Cardiac muscle cell (in vitro differentiated cells and primary cell): ENCODE measurements at regions not wholly inside any gene's neighbourhood (a gene's known extent, or its start where the extent isn't known, plus 50 kb on each side); places are given as distances from the start of the nearest gene placed in this dataset.

Experiments
- DNase-seq, 2 donors: peaks; one replicate each; pipeline versions ENCODE4 v3.0.0 to v3.0.0-alpha.2; 2010 to 2017; ENCODE audit warnings: low read depth in 1 of 2, low spot score in 1 of 2
- H3K27ac ChIP-seq: fragments of 200-600 bp; sonication (generic); 2 replicates; pipeline ENCODE4 v1.5.1; 2016
- H3K27me3 ChIP-seq: fragments of 200-600 bp; sonication (generic); 2 replicates; pipeline ENCODE4 v1.6.0; 2016; ENCODE audit warnings: control low read depth
- H3K36me3 ChIP-seq: fragments of 200-600 bp; sonication (generic); 2 replicates; pipeline ENCODE4 v1.5.1; 2016; ENCODE audit warnings: control low read depth
- H3K4me1 ChIP-seq: fragments of 200-600 bp; sonication (generic); 2 replicates; pipeline ENCODE4 v1.8.1; 2017; ENCODE audit warnings: low read depth, mild to moderate bottlenecking, mixed run types
- H3K4me3 ChIP-seq: fragments of 200-600 bp; sonication (generic); 2 replicates; pipeline ENCODE4 v1.5.1; 2016; ENCODE audit warnings: mild to moderate bottlenecking
- H3K9me3 ChIP-seq: fragments of 200-600 bp; sonication (generic); 2 replicates; pipeline ENCODE4 v1.5.1; 2017; ENCODE audit warnings: low read depth, mild to moderate bottlenecking, control low read depth
- CTCF ChIP-seq: IDR thresholded peaks from 2 replicates; pipeline ENCODE4 v1.5.1; 2012; ENCODE audit warnings: low read depth, mild to moderate bottlenecking, low read length

DNA sequence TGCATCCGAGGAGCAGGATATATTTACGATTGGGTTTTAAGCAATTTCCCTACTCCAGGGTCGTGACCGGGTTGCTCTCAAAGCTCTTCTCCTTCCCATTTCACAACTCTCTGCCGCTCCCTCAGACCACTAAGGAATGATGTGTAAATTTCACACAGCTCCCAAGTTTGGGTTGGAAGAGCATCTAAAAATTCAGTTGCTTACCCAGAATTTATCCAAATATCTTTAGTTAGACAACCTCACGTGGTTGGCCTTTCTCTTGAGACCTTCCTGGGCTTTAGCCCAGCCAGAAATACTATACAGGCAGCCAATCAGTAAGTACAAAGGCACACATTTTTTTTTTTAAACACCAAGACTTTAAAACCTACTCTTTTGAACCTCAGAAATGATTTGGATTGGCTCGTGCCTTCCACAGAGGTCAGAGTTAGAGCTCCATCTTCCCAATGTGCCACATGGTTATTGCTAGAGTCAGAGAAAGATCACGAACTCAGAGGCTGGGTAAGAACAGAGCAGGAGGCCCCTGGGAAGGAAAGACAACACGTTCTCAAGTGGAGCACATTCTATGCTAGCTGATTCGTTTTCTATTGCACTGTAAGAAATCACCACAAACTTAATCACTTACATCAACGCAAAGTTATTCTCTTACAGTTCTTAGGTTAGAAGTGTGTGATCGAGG is 335.4 kb upstream of the MGMT start:
- Histone ChIP-seq H3K27ac (no peak overlapping the region), H3K9me3 (no peaks in the 10 kb centered on the region), H3K36me3 (no peaks in the 10 kb centered on the region), H3K27me3 (peaks cover 4% of the 10 kb centered on the region), H3K4me3 (no peak overlapping the region), H3K4me1 (no peaks in the 10 kb centered on the region)
- no peak for TF ChIP-seq CTCF
- DNase-seq: peak in 1 of 2 donors; percentile 26

GRCh38 chr10:129133856-129134255 is 333.2 kb upstream of the MGMT start:
- Histone ChIP-seq H3K9me3 (no peaks in the 10 kb centered on the region), H3K4me1 (no peaks in the 10 kb centered on the region), H3K27ac (no peak overlapping the region), H3K36me3 (no peaks in the 10 kb centered on the region), H3K4me3 (no peak overlapping the region), H3K27me3 (no peaks in the 10 kb centered on the region)
- TF ChIP-seq CTCF: no peak
- no peak for DNase-seq

DNA sequence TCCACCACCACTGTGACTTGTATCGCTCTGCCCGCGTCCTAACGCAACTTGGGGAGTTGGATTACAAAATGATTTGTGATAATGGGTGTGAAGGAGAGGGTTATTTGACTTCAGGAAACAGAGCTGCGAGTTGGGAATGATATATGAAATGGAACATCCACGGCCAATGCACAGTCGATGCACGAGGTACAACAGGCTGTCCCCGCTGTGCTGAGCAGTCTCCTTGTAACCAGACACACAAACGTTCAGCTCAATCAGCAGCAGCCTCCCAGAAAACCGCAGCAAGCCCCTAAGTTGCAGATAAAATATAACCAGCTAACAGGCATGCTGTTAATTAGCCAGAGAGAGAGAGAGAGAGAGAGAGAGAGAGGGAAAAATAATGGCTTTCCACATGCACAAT is 332.7 kb upstream of the MGMT start:
- TF ChIP-seq CTCF: no peak
- Histone ChIP-seq H3K9me3 (no peaks in the 10 kb centered on the region), H3K4me1 (no peaks in the 10 kb centered on the region), H3K4me3 (no peak overlapping the region), H3K36me3 (no peaks in the 10 kb centered on the region), H3K27me3 (no peaks in the 10 kb centered on the region), H3K27ac (no peak overlapping the region)
- DNase-seq: no peak

GRCh38 chr10:129135624-129136023 is 331.4 kb upstream of the MGMT start:
- no peaks in the 10 kb centered on the region for H3K27me3 ChIP-seq
- no peak for DNase-seq
- no peak overlapping the region for H3K4me3 ChIP-seq
- H3K4me1 ChIP-seq: no peaks in the 10 kb centered on the region
- no peaks in the 10 kb centered on the region for H3K9me3 ChIP-seq
- no peak for TF ChIP-seq CTCF
- no peak overlapping the region for H3K27ac ChIP-seq
- H3K36me3 ChIP-seq: no peaks in the 10 kb centered on the region

GRCh38 chr10:129136074-129136473 is 331.0 kb upstream of the MGMT start:
- TF ChIP-seq CTCF: no peak
- no peaks in the 10 kb centered on the region for H3K36me3 ChIP-seq
- no peaks in the 10 kb centered on the region for H3K4me1 ChIP-seq
- no peak overlapping the region for H3K27ac ChIP-seq
- no peaks in the 10 kb centered on the region for H3K27me3 ChIP-seq
- H3K9me3 ChIP-seq: no peaks in the 10 kb centered on the region
- no peak overlapping the region for H3K4me3 ChIP-seq
- DNase-seq: no peak

DNA sequence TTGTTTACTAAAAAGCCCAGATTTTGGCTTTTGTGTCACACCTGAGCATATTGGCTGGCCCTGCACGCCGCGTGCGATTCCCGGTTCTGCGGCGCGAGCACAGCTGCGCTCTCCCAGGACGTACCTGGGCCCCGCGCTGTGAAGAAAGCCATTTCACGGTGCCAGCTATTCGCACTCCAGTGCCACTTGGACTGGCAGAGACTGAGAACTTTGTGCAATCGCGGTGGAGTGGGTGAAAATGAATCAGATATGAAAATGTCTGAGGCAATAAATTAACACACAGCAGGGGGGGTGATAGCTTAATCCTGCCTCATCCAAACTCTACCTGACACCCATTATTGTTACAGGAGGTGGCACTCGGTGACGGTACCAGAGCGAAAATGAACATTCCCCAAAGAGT is 330.1 kb upstream of the MGMT start:
- no peak for DNase-seq
- H3K4me3 ChIP-seq: no peak overlapping the region
- H3K4me1 ChIP-seq: no peaks in the 10 kb centered on the region
- no peak for TF ChIP-seq CTCF
- no peaks in the 10 kb centered on the region for H3K27me3 ChIP-seq
- no peaks in the 10 kb centered on the region for H3K36me3 ChIP-seq
- no peaks in the 10 kb centered on the region for H3K9me3 ChIP-seq
- H3K27ac ChIP-seq: no peak overlapping the region
